GM12878 (cell line): ENCODE measurements at regions not wholly inside any gene's neighbourhood (a gene's known extent, or its start where the extent isn't known, plus 50 kb on each side); places are given as distances from the start of the nearest gene placed in this dataset.

Experiments used
- ATAC-seq: fragments of 200-7000 bp; cut with Tn5 transposase; 3 replicates; pipeline ENCODE4 v1.9.1; 2020; ENCODE audit warnings: mild to moderate bottlenecking, moderate library complexity
- BruUV-seq: library from RNA; stranded (reverse); fragments of 400-500 nt; replicated peaks from 2 replicates; lab custom pipeline; 2021; lab: Mats Ljungman, UMichigan
- CTCF ChIA-PET: fragments of 300-600 bp; sonication (Branson Sonifier 250); formaldehyde crosslinking; extraction: SDS; loops from one replicate; lab custom pipeline; 2021; ENCODE audit warnings: inconsistent platforms; lab: Yijun Ruan, JAX
- POLR2A ChIA-PET: fragments of 350-600 bp; formaldehyde crosslinking; extraction: SDS; loops from one replicate; lab custom pipeline; 2021; ENCODE audit warnings: inconsistent platforms; lab: Charles Lee
- RAD21 ChIA-PET: fragments of 300-600 bp; sonication (Branson Sonifier 250); formaldehyde crosslinking; loops from one replicate; lab custom pipeline; 2023; ENCODE audit warnings: antibody characterized with exemption; ENCODE audit not compliant: unreplicated experiment; lab: Charles Lee
- SMC1A ChIA-PET: fragments of 300-600 bp; sonication (Branson Sonifier 250); formaldehyde crosslinking; loops from one replicate; lab custom pipeline; 2023; ENCODE audit not compliant: unreplicated experiment, uncharacterized antibody; lab: Charles Lee
- DNase-seq: peaks from one replicate; pipeline ENCODE4 v3.0.0-alpha.2; 2011; ENCODE audit warnings: low read depth, low spot score
- FAIRE-seq: peaks from 3 replicates; lab custom pipeline; 2011; peaks lifted over from hg19 to GRCh38; lab: Jason Lieb, UNC
- H2AFZ ChIP-seq: 2 replicates; pipeline ENCODE4 v1.6.0; 2011; ENCODE audit warnings: low read depth, low read length, control low read depth; ENCODE audit not compliant: control insufficient read depth
- H3K27ac ChIP-seq: 2 replicates; pipeline ENCODE4 v1.5.1; 2011; ENCODE audit warnings: control low read depth; ENCODE audit not compliant: control insufficient read depth, insufficient read depth
- H3K27me3 ChIP-seq, 2 experiments: replicated peaks in 1 of 2; 2 replicates each; pipeline versions ENCODE4 v1.6.0 to v1.6.1; 2011; ENCODE audit warnings: low read length in 1 of 2; ENCODE audit not compliant: control insufficient read depth in 2 of 2, insufficient read depth in 2 of 2
- H3K36me3 ChIP-seq, 2 experiments: 2 replicates each; pipeline ENCODE4 v1.5.1; 2011; ENCODE audit warnings: low read length in 1 of 2; ENCODE audit not compliant: control insufficient read depth in 2 of 2, insufficient read depth in 2 of 2
- H3K4me1 ChIP-seq: 2 replicates; pipeline ENCODE4 v1.6.1; 2011; ENCODE audit warnings: mild to moderate bottlenecking, low read length, moderate library complexity, mixed read lengths; ENCODE audit not compliant: control insufficient read depth, insufficient read depth
- H3K4me2 ChIP-seq: 2 replicates; pipeline ENCODE4 v1.6.0; 2011; ENCODE audit warnings: control low read depth; ENCODE audit not compliant: control insufficient read depth, insufficient read depth
- H3K4me3 ChIP-seq: fragments of 200-600 bp; sonication (generic); 2 replicates; pipeline ENCODE4 v1.5.1; 2016
- H3K79me2 ChIP-seq: 2 replicates; pipeline ENCODE4 v1.6.0; 2011; ENCODE audit warnings: low read length; ENCODE audit not compliant: control insufficient read depth, insufficient read depth
- H3K9ac ChIP-seq: 2 replicates; pipeline ENCODE4 v1.8.0; 2011; ENCODE audit warnings: low read length, control low read depth, mixed read lengths; ENCODE audit not compliant: control insufficient read depth, insufficient read depth
- H3K9me3 ChIP-seq: replicated peaks from 3 replicates; pipeline ENCODE4 v1.5.1; 2011; ENCODE audit warnings: mild to moderate bottlenecking, low read length; ENCODE audit not compliant: control insufficient read depth, insufficient read depth
- H4K20me1 ChIP-seq: 2 replicates; pipeline ENCODE4 v1.6.0; 2011; ENCODE audit not compliant: control insufficient read depth, insufficient read depth
- ATF3 ChIP-seq: IDR thresholded peaks from 2 replicates; pipeline ENCODE4 v1.6.1; 2011; ENCODE audit warnings: low read depth, mild to moderate bottlenecking, low read length, moderate library complexity, borderline replicate concordance; ENCODE audit errors: extremely low read depth
- CREM ChIP-seq: IDR thresholded peaks from 2 replicates; pipeline ENCODE4 v1.6.1; 2014; ENCODE audit warnings: antibody characterized with exemption, low read depth
- FOS ChIP-seq: IDR thresholded peaks from 3 replicates; pipeline ENCODE4 v1.6.1; 2011; ENCODE audit warnings: borderline replicate concordance; ENCODE audit not compliant: insufficient read length; ENCODE audit errors: extremely low read depth
- GABPA ChIP-seq: IDR thresholded peaks from 2 replicates; pipeline ENCODE4 v1.6.1; 2014; ENCODE audit warnings: antibody characterized with exemption, low read depth, mild to moderate bottlenecking, inconsistent platforms
- MTA2 ChIP-seq: fragments of 450-650 bp; IDR thresholded peaks from 2 replicates; pipeline ENCODE4 v1.6.1; 2016; ENCODE audit warnings: low read depth, mild to moderate bottlenecking, moderate library complexity
- NFIC ChIP-seq: IDR thresholded peaks from 2 replicates; pipeline ENCODE4 v1.6.1; 2012; ENCODE audit warnings: low read depth, mild to moderate bottlenecking, inconsistent platforms, low read length, moderate library complexity
- NFXL1 ChIP-seq: fragments of 450-650 bp; IDR thresholded peaks from 2 replicates; pipeline ENCODE4 v1.6.1; 2017; ENCODE audit warnings: antibody characterized with exemption, mild to moderate bottlenecking, borderline replicate concordance
- NKRF ChIP-seq: fragments of 450-650 bp; conservative IDR thresholded peaks from 2 replicates; pipeline ENCODE4 v1.6.1; 2017; ENCODE audit warnings: mild to moderate bottlenecking, moderate library complexity
- NRF1 ChIP-seq: conservative IDR thresholded peaks from 2 replicates; pipeline ENCODE4 v1.6.1; 2011; ENCODE audit warnings: mild to moderate bottlenecking, low read depth, low read length, improper control_type of control experiment
- RFX5 ChIP-seq: IDR thresholded peaks from 2 replicates; pipeline ENCODE4 v1.6.1; 2011; ENCODE audit warnings: low read depth, low read length, improper control_type of control experiment
- TCF3 ChIP-seq: IDR thresholded peaks from 2 replicates; pipeline ENCODE4 v1.6.1; 2012; ENCODE audit warnings: low read depth, mild to moderate bottlenecking, low read length, borderline replicate concordance; ENCODE audit not compliant: insufficient read depth
- TCF7 ChIP-seq: IDR thresholded peaks from 2 replicates; pipeline ENCODE4 v1.6.1; 2014; ENCODE audit warnings: antibody characterized with exemption, borderline replicate concordance
- ZBTB11 ChIP-seq: fragments of 450-650 bp; formaldehyde crosslinking; IDR thresholded peaks from 2 replicates; pipeline ENCODE4 v1.5.0; 2022; ENCODE audit warnings: mild to moderate bottlenecking, missing genetic modification characterization
- ZNF384 ChIP-seq: IDR thresholded peaks from 2 replicates; pipeline ENCODE4 v1.6.1; 2012; ENCODE audit warnings: low read depth, mild to moderate bottlenecking, low read length, improper control_type of control experiment, borderline replicate concordance
- WGBS: methylation state at CpG from one replicate; pipeline ENCODE4 v1.1.6; 2016; ENCODE audit warnings: low lambda C conversion rate; ENCODE audit not compliant: insufficient replicate concordance, insufficient coverage; ENCODE audit errors: missing lambda C conversion rate; 5-methylcytosine and 5-hydroxymethylcytosine counted together
- in situ Hi-C: fragments of 300-500 bp; cut with MboI; formaldehyde crosslinking; loops from 9 replicates; pipeline ENCODE4 v1.14.3; 2018; ENCODE audit warnings: mixed read lengths
- intact Hi-C: fragments of 100-400 bp; cut with micrococcal nuclease; formaldehyde crosslinking; loops from one replicate; pipeline ENCODE4 v1.14.2; 2022; ENCODE audit not compliant: unreplicated experiment
- TF ChIP-seq, protein P1 (sequence below): IDR thresholded peaks from 2 replicates; pipeline ENCODE4 v1.6.1; 2012; ENCODE audit warnings: low read length, inconsistent platforms
- TF ChIP-seq, protein P2 (sequence below): IDR thresholded peaks from 2 replicates; pipeline ENCODE4 v1.6.1; 2012; ENCODE audit warnings: low read depth, low read length, improper control_type of control experiment

- WGBS: 55% methylated on average over 6 of the region's 6 CpGs
- RAD21 ChIA-PET: no interaction called here
- ATAC-seq: no peak
- TF ChIP-seq TCF3: no peak
- TF ChIP-seq, protein P1, sequence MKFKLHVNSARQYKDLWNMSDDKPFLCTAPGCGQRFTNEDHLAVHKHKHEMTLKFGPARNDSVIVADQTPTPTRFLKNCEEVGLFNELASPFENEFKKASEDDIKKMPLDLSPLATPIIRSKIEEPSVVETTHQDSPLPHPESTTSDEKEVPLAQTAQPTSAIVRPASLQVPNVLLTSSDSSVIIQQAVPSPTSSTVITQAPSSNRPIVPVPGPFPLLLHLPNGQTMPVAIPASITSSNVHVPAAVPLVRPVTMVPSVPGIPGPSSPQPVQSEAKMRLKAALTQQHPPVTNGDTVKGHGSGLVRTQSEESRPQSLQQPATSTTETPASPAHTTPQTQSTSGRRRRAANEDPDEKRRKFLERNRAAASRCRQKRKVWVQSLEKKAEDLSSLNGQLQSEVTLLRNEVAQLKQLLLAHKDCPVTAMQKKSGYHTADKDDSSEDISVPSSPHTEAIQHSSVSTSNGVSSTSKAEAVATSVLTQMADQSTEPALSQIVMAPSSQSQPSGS: no peak
- TF ChIP-seq ATF3: no peak
- no peak for TF ChIP-seq TCF7
- no peak for TF ChIP-seq NKRF
- TF ChIP-seq, protein P2, sequence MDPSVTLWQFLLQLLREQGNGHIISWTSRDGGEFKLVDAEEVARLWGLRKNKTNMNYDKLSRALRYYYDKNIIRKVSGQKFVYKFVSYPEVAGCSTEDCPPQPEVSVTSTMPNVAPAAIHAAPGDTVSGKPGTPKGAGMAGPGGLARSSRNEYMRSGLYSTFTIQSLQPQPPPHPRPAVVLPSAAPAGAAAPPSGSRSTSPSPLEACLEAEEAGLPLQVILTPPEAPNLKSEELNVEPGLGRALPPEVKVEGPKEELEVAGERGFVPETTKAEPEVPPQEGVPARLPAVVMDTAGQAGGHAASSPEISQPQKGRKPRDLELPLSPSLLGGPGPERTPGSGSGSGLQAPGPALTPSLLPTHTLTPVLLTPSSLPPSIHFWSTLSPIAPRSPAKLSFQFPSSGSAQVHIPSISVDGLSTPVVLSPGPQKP: no peak
- no peak for TF ChIP-seq NFIC
- no peak for TF ChIP-seq ZNF384
- TF ChIP-seq GABPA: no peak
- TF ChIP-seq CREM: no peak
- TF ChIP-seq NRF1: no peak
- no peak for TF ChIP-seq RFX5
- TF ChIP-seq ZBTB11 (CRISPR knock-in tag): no peak
- TF ChIP-seq NFXL1: no peak
- no peak for TF ChIP-seq MTA2
- no peak for TF ChIP-seq FOS
Observed at GRCh38 chr12:97093187-97093683, 186.2 kb downstream of the NEDD1 start.

More at GRCh38 chr12:97093187-97093683, 186.2 kb downstream of the NEDD1 start:
- Histone ChIP-seq H3K4me3 (no peak overlapping the region), H2AFZ (no peak overlapping the region), H4K20me1 (no peaks in the 10 kb centered on the region), H3K4me2 (no peak overlapping the region), H3K79me2 (no peaks in the 10 kb centered on the region), H3K9ac (no peak overlapping the region), H3K4me1 (no peaks in the 10 kb centered on the region), H3K27ac (no peak overlapping the region), H3K36me3 (no peaks in the 10 kb centered on the region), H3K9me3 (no peaks in the 10 kb centered on the region), H3K27me3 (no peaks in the 10 kb centered on the region)
- in situ Hi-C loops: no loop called here
- no peak for FAIRE-seq
- CTCF ChIA-PET: no interaction called here
- no TSS peak for BruUV-seq
- no peak for DNase-seq
- POLR2A ChIA-PET: no interaction called here
- intact Hi-C loops: loop anchor here (2.0 kb wide), 1 partner anchor 46 kb away; no protein-coding TSS in a partner anchor
- SMC1A ChIA-PET: no interaction called here
